Fibroblast of the aortic adventitia (primary cell): ENCODE measurements at regions not wholly inside any gene's neighbourhood (a gene's known extent, or its start where the extent isn't known, plus 50 kb on each side); places are given as distances from the start of the nearest gene placed in this dataset.

Experiments
- DNase-seq: peaks from one replicate; pipeline ENCODE4 v3.0.0-alpha.2; 2010; ENCODE audit warnings: low read depth
- H3K4me3 ChIP-seq: 2 replicates; pipeline ENCODE4 v1.5.1; 2011; ENCODE audit warnings: low read depth, mild to moderate bottlenecking, control low read depth, low read length, moderate library complexity
- CTCF ChIP-seq: IDR thresholded peaks from 2 replicates; pipeline ENCODE4 v1.5.1; 2011; ENCODE audit warnings: mild to moderate bottlenecking, low read length, control low read depth, inconsistent platforms; ENCODE audit not compliant: insufficient read depth

- no peak overlapping the region for H3K4me3 ChIP-seq
- no peak for DNase-seq
- no peak for TF ChIP-seq CTCF
These were observed 609.5 kb downstream of the UQCRFS1 start for GRCh38 chr19:28603453-28603852.

- TF ChIP-seq CTCF: no peak
- no peak overlapping the region for H3K4me3 ChIP-seq
- DNase-seq: no peak
These were observed 610.2 kb downstream of the UQCRFS1 start for GRCh38 chr19:28602675-28603298.

GRCh38 chr19:28601723-28602440, 611.1 kb downstream of the UQCRFS1 start:
- no peak overlapping the region for H3K4me3 ChIP-seq
- no peak for DNase-seq
- TF ChIP-seq CTCF: no peak

GRCh38 chr19:28598861-28599260, 614.1 kb downstream of the UQCRFS1 start:
- no peak for DNase-seq
- H3K4me3 ChIP-seq: no peak overlapping the region
- no peak for TF ChIP-seq CTCF

- DNase-seq: no peak
- no peak for TF ChIP-seq CTCF
- H3K4me3 ChIP-seq: no peak overlapping the region
These were observed 616.3 kb downstream of the UQCRFS1 start for GRCh38 chr19:28596561-28597071.

GRCh38 chr19:28595722-28596480, 617.0 kb downstream of the UQCRFS1 start:
- H3K4me3 ChIP-seq: no peak overlapping the region
- TF ChIP-seq CTCF: no peak
- no peak for DNase-seq
